Aorta (tissue), 5 donors: ENCODE measurements at regions not wholly inside any gene's neighbourhood (a gene's known extent, or its start where the extent isn't known, plus 50 kb on each side); places are given as distances from the start of the nearest gene placed in this dataset.
A peak's percentile ranks its signal among the peaks of the same experiment; 100 is the strongest.

Experiments used
- ATAC-seq: fragments of 200-7000 bp; cut with Tn5 transposase; one replicate; pipeline ENCODE4 v1.9.1; 2022; ENCODE audit warnings: moderate library complexity; ENCODE audit not compliant: low FRiP score
- DNase-seq, 2 donors: peaks; one replicate each; pipeline ENCODE4 v3.0.0-alpha.2; 2020
- H3K27ac ChIP-seq, 2 donors: one replicate each; pipeline ENCODE4 v1.5.1; 2013; ENCODE audit warnings: low read length in 2 of 2, mild to moderate bottlenecking in 2 of 2, moderate library complexity in 2 of 2, control low read depth in 1 of 2, inconsistent platforms in 1 of 2, low read depth in 1 of 2
- H3K27me3 ChIP-seq, 2 donors: one replicate each; pipeline ENCODE4 v1.6.1; 2013; ENCODE audit warnings: control low read depth in 1 of 2, low read length in 1 of 2, mild to moderate bottlenecking in 1 of 2, moderate library complexity in 1 of 2; ENCODE audit not compliant: insufficient read depth in 2 of 2, control insufficient read depth in 1 of 2
- H3K36me3 ChIP-seq, 2 donors: one replicate each; pipeline ENCODE4 v1.6.1; 2013; ENCODE audit warnings: control low read depth in 1 of 2, low read length in 1 of 2, mild to moderate bottlenecking in 1 of 2; ENCODE audit not compliant: insufficient read depth in 2 of 2, control insufficient read depth in 1 of 2
- H3K4me1 ChIP-seq, 2 donors: one replicate each; pipeline ENCODE4 v1.6.1; 2013; ENCODE audit warnings: low read length in 2 of 2, control low read depth in 1 of 2, mild to moderate bottlenecking in 1 of 2, moderate library complexity in 1 of 2; ENCODE audit not compliant: insufficient read depth in 2 of 2, control insufficient read depth in 1 of 2
- H3K4me3 ChIP-seq, 2 donors: one replicate each; pipeline ENCODE4 v1.5.1; 2013; ENCODE audit warnings: low read length in 2 of 2, control low read depth in 1 of 2, mild to moderate bottlenecking in 1 of 2
- H3K9me3 ChIP-seq: one replicate; pipeline ENCODE4 v1.6.1; 2013; ENCODE audit warnings: mild to moderate bottlenecking, low read length; ENCODE audit not compliant: control insufficient read depth
- WGBS, 2 donors: extraction: QIAGEN DNeasy Blood & Tissue Kit; methylation state at CpG; one replicate each; pipeline ENCODE4 v1.1.7; 2013; 5-methylcytosine and 5-hydroxymethylcytosine counted together
- intact Hi-C, 2 donors: fragments of 100-400 bp; cut with DNase I; formaldehyde crosslinking; loops; one replicate each; pipeline versions ENCODE4 v1.14.2 to v1.15.0; 2022
- donor health status: healthy with polysubstance abuse.
- donor health status: Bipolar disorder and iron deficiency.
- donor health status: DM: no; HTN: no; CAD: no.
- donor health status: DM: no; HTN: no; CAD: no.
- donor health status: DM: yes; HTN: yes; CAD: no.

DNA sequence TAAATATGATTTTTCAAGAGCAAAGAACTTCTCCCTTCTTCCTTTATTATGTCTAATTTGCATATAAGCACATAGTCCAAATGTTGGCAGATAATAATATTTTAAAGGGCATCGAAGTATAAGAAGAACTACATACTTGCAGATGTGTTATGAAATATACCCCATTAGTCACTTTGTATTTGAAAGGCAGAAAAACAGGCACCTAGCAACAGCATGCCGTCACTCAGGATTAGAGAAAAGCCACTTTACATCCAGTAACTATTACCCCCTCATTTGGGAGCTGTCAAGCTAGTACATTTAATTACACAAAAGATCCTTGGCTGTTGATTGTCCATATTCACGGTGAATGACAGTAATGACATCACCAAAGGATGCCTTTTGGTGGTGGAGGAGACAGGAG lies 99.3 kb upstream of the ARMC2 start:
- Histone ChIP-seq H3K4me3 (no peak overlapping the region), H3K27me3 (no peaks in the 10 kb centered on the region), H3K9me3 (no peaks in the 10 kb centered on the region), H3K4me1 (no peaks in the 10 kb centered on the region), H3K27ac (no peak overlapping the region), H3K36me3 (no peaks in the 10 kb centered on the region)
- 95% methylated on average over 3 of the region's 3 CpGs for WGBS, 2 donors
- ATAC-seq (no peak), DNase-seq (no peak)
- intact Hi-C loops: no loop called here

DNA sequence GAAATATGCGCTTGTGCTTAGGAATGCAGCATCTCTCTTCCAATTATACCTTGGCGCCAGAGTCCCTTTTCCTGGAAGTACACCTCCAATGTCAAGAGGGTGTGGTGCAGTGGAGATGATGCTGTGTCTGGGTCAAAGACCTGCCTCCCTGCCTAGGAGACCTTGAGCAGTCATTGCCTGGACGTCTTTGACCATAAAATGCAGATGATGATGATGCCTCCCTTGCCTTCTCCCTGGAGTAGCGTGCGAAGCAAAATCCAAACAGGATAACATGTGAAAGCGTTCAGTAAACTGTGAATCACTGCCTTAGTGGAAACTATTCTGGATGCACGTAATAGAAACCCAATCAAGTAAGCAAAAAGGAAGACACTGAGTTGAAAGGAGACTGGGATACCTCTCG lies 97.4 kb upstream of the ARMC2 start:
- H3K4me3 ChIP-seq: no peak overlapping the region
- ATAC-seq: no peak

DNA sequence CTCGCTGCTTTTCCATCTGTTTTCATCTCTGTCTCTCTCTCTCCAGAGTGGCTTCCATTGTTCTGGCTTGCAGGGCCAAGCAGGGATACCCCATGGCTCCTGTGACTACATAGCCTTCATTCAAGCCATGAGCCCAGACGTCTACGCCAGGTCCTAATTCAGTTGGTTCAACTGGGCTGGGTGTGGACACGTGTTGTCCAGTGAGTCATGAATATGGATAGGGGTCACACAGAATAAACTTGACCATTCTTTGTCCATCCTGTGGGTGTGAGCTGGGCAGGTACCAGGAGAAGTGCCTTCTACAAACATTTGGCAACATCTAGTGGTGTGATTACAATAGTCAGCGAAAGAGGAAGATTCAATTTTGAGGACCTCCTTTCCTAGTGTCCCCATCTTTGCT lies 96.9 kb upstream of the ARMC2 start:
- ATAC-seq (no peak), DNase-seq (no peak)
- WGBS, 2 donors: 96% methylated on average over 5 of the region's 5 CpGs
- intact Hi-C loops: no loop called here
- H3K36me3 ChIP-seq: no peaks in the 10 kb centered on the region
- no peak overlapping the region for H3K4me3 ChIP-seq
- no peaks in the 10 kb centered on the region for H3K27me3 ChIP-seq
- peaks cover 0 to 6% of the 10 kb centered on the region in 2 donors for H3K4me1 ChIP-seq
- H3K27ac ChIP-seq: no peak overlapping the region
- H3K9me3 ChIP-seq: no peaks in the 10 kb centered on the region

More for the DNA sequence above, 97.4 kb upstream of the ARMC2 start:
- no peak overlapping the region for H3K27ac ChIP-seq
- no peaks in the 10 kb centered on the region for H3K27me3 ChIP-seq
- H3K9me3 ChIP-seq: no peaks in the 10 kb centered on the region
- WGBS, 2 donors: 94 to 95% methylated on average over 8 of the region's 8 CpGs
- intact Hi-C loops: no loop called here
- no peaks in the 10 kb centered on the region for H3K36me3 ChIP-seq
- no peak for DNase-seq
- H3K4me1 ChIP-seq: peaks cover 0 to 1% of the 10 kb centered on the region in 2 donors

DNA sequence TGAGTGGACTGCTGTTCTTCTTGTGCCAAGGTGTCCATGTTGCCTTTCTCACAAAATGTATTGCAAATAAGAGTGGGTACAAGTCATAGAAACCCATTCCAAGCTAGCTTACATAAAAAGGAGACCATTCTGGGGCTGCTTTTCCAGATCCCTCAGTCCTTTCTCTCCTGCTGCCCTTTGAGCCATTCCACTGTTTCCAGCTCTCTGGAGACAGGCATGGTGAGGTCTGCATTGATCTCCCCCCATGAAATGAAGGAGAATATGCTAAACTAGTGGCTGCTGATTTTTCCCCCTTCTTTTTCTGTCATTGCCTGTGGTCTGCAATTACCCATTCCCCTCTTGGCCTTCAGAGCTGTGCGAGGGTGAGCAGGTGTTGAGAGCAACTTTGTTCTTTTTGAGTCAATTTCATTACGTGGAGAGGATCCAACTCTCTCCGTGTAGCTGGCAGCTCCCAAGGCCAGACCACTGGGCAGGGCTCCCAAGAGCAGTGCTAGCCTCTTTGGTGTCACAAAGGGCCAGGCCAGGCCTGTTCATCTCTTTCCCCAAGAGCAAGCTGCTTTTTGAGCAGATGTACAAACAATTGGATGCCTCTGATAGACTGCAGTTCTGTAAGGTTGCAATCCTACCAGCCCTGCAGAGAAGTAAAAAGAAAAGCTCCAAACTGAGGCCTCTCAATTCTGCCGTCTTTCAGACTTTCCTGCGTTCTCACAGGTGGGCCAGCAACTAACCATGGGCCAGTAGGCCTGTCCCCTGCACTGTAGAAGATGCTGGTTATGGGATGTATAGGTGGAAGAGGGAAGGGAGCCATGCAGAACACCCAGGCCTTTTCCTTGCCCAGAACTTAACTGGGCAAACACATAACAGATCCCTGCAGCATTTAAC lies 96.1 kb upstream of the ARMC2 start:
- ATAC-seq (no peak), DNase-seq (no peak)
- intact Hi-C loops: no loop called here
- no peaks in the 10 kb centered on the region for H3K27me3 ChIP-seq
- no peaks in the 10 kb centered on the region for H3K9me3 ChIP-seq
- 48 to 49% methylated on average over 5 of the region's 5 CpGs for WGBS, 2 donors
- H3K27ac ChIP-seq: no peak overlapping the region
- no peaks in the 10 kb centered on the region for H3K36me3 ChIP-seq
- no peak overlapping the region for H3K4me3 ChIP-seq
- H3K4me1 ChIP-seq: peaks cover 0 to 7% of the 10 kb centered on the region in 2 donors

GRCh38 chr6:108752733-108753590 lies 95.3 kb upstream of the ARMC2 start:
- peaks cover 0 to 7% of the 10 kb centered on the region in 2 donors for H3K4me1 ChIP-seq
- no peaks in the 10 kb centered on the region for H3K9me3 ChIP-seq
- no peak for ATAC-seq
- no peaks in the 10 kb centered on the region for H3K27me3 ChIP-seq
- 87 to 88% methylated on average over 9 of the region's 9 CpGs for WGBS, 2 donors
- DNase-seq: no peak
- intact Hi-C loops: no loop called here
- H3K36me3 ChIP-seq: no peaks in the 10 kb centered on the region
- H3K27ac ChIP-seq: no peak overlapping the region
- H3K4me3 ChIP-seq: no peak overlapping the region

- ATAC-seq (peak; percentile 63), DNase-seq (no peak)
- H3K9me3 ChIP-seq: no peaks in the 10 kb centered on the region
- intact Hi-C loops: no loop called here
- 33 to 35% methylated on average over 3 of the region's 3 CpGs for WGBS, 2 donors
- peak overlapping the region in 1 of 2 donors; percentile 73 for H3K27ac ChIP-seq
- peaks cover 0 to 7% of the 10 kb centered on the region in 2 donors for H3K4me1 ChIP-seq
- H3K36me3 ChIP-seq: no peaks in the 10 kb centered on the region
- H3K27me3 ChIP-seq: no peaks in the 10 kb centered on the region
- H3K4me3 ChIP-seq: no peak overlapping the region
Measured at GRCh38 chr6:108755257-108756240, 92.7 kb upstream of the ARMC2 start.

DNA sequence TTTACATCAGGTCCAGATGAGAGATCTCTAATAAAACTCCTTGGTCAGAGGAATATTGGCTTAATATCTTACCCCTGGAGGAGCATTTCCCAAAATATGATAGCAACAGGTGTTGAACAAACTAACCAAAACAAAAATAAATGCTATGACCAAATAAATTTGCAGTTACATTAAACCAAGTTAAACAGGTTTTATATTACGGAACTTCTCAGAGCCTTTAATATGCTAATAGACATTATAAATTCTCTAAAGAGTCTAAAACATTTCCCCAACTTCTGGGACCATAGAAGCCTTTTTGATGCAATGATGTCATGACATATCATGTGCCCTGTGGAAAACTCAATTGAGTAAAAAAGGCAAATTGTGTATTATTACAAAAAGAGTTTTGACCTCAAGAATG lies 90.9 kb upstream of the ARMC2 start:
- no peak overlapping the region for H3K27ac ChIP-seq
- no peaks in the 10 kb centered on the region for H3K9me3 ChIP-seq
- H3K36me3 ChIP-seq: no peaks in the 10 kb centered on the region
- WGBS, 2 donors: 99 to 100% methylated on average over 1 of the region's 1 CpG
- peaks cover 0 to 7% of the 10 kb centered on the region in 2 donors for H3K4me1 ChIP-seq
- intact Hi-C loops: no loop called here
- no peak overlapping the region for H3K4me3 ChIP-seq
- ATAC-seq: no peak
- no peak for DNase-seq
- H3K27me3 ChIP-seq: no peaks in the 10 kb centered on the region

DNA sequence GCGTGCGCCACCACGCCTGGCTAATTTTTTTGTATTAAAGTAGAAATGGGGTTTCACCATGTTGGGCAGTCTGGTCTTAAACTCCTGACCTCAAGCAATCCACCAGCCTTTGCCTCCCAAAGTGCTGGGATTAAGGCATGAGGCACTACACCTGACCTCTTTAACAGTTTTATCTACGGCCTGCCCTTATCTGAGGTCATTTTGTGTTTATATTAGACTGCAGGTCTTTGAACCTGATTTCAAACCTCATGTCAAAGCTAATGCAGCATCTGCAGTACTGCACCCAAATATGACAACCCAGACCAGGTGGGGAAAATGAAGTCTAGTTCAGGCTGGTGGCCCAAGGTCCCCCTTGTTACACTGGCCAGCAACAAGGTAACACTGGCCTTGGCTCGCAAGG lies 89.3 kb upstream of the ARMC2 start:
- intact Hi-C loops: no loop called here
- DNase-seq (no peak), ATAC-seq (no peak)
- Histone ChIP-seq H3K27ac (no peak overlapping the region), H3K4me1 (peaks cover 0 to 7% of the 10 kb centered on the region in 2 donors), H3K9me3 (no peaks in the 10 kb centered on the region), H3K4me3 (no peak overlapping the region), H3K36me3 (no peaks in the 10 kb centered on the region), H3K27me3 (no peaks in the 10 kb centered on the region)
- 88 to 100% methylated on average over 5 of the region's 5 CpGs for WGBS, 2 donors
